Hematopoietic multipotent progenitor cell treated with erythropoietin and hydrocortisone succinate and interleukin-3 and kit ligand, for 8 days (in vitro differentiated cells): ENCODE measurements at regions not wholly inside any gene's neighbourhood (a gene's known extent, or its start where the extent isn't known, plus 50 kb on each side); places are given as distances from the start of the nearest gene placed in this dataset.
A peak's percentile ranks its signal among the peaks of the same experiment; 100 is the strongest.

Experiments
- DNase-seq: peaks from one replicate; pipeline ENCODE4 v3.0.0-alpha.2; 2015

- no peak for DNase-seq
Observed at GRCh38 chr6:91141346-91141745, 554.5 kb upstream of the MAP3K7 start.

GRCh38 chr6:91140449-91140848, 553.6 kb upstream of the MAP3K7 start:
- DNase-seq: no peak

GRCh38 chr6:91137286-91137685, 550.4 kb upstream of the MAP3K7 start:
- no peak for DNase-seq

GRCh38 chr6:91135406-91136103, 548.7 kb upstream of the MAP3K7 start:
- no peak for DNase-seq

GRCh38 chr6:91132461-91132860, 545.6 kb upstream of the MAP3K7 start:
- no peak for DNase-seq

GRCh38 chr6:91130126-91130525, 543.3 kb upstream of the MAP3K7 start:
- no peak for DNase-seq

GRCh38 chr6:91127752-91128151, 540.9 kb upstream of the MAP3K7 start:
- no peak for DNase-seq

GRCh38 chr6:91126876-91127275, 540.0 kb upstream of the MAP3K7 start:
- no peak for DNase-seq

- no peak for DNase-seq
Observed at GRCh38 chr6:91117550-91117949, 530.7 kb upstream of the MAP3K7 start.

- DNase-seq: no peak
Observed at GRCh38 chr6:91114123-91114708, 527.3 kb upstream of the MAP3K7 start.

- no peak for DNase-seq
Observed at GRCh38 chr6:91106083-91106482, 519.2 kb upstream of the MAP3K7 start.

GRCh38 chr6:91105532-91105931, 518.7 kb upstream of the MAP3K7 start:
- no peak for DNase-seq

- DNase-seq: no peak
Observed at GRCh38 chr6:91099479-91099878, 512.6 kb upstream of the MAP3K7 start.

GRCh38 chr6:91098006-91098405, 511.1 kb upstream of the MAP3K7 start:
- no peak for DNase-seq

- DNase-seq: no peak
Observed at GRCh38 chr6:91097364-91097763, 510.5 kb upstream of the MAP3K7 start.

GRCh38 chr6:91094806-91095475, 508.1 kb upstream of the MAP3K7 start:
- DNase-seq: no peak

GRCh38 chr6:91094341-91094740, 507.5 kb upstream of the MAP3K7 start:
- DNase-seq: no peak

GRCh38 chr6:91088976-91089375, 502.1 kb upstream of the MAP3K7 start:
- DNase-seq: no peak

GRCh38 chr6:91088515-91088914, 501.6 kb upstream of the MAP3K7 start:
- DNase-seq: no peak

- DNase-seq: no peak
Observed at GRCh38 chr6:91087908-91088307, 501.0 kb upstream of the MAP3K7 start.

- no peak for DNase-seq
Observed at GRCh38 chr6:91083211-91083610, 496.3 kb upstream of the MAP3K7 start.

- no peak for DNase-seq
Observed at GRCh38 chr6:91082311-91082832, 495.5 kb upstream of the MAP3K7 start.

GRCh38 chr6:91081452-91082067, 494.7 kb upstream of the MAP3K7 start:
- peak; percentile 38 for DNase-seq

GRCh38 chr6:91080871-91081270, 494.0 kb upstream of the MAP3K7 start:
- no peak for DNase-seq
